Keratinocyte (primary cell): ENCODE measurements at regions not wholly inside any gene's neighbourhood (a gene's known extent, or its start where the extent isn't known, plus 50 kb on each side); places are given as distances from the start of the nearest gene placed in this dataset.
"Not testable (repeated sequence)": the region's sequence is repeated elsewhere in the genome, so short reads cannot be mapped to it uniquely, and the experiment has no call there.

Experiments used
- DNase-seq: peaks from one replicate; pipeline ENCODE4 v3.0.0-alpha.2; 2011; ENCODE audit warnings: low read depth, missing footprints, low spot score
- FAIRE-seq: peaks from 2 replicates; lab custom pipeline; 2011; peaks lifted over from hg19 to GRCh38; lab: Jason Lieb, UNC
- H2AFZ ChIP-seq: 2 replicates; pipeline ENCODE4 v1.6.0; 2012; ENCODE audit warnings: low read length, control low read depth, inconsistent platforms; ENCODE audit not compliant: control insufficient read depth
- H3K27ac ChIP-seq: 2 replicates; pipeline ENCODE4 v1.5.1; 2011; ENCODE audit warnings: low read length; ENCODE audit not compliant: control insufficient read depth, insufficient read depth
- H3K27me3 ChIP-seq: 3 replicates; pipeline ENCODE4 v1.6.0; 2011; ENCODE audit warnings: low read length; ENCODE audit not compliant: control insufficient read depth, insufficient read depth; ENCODE audit errors: extremely low read depth
- H3K36me3 ChIP-seq, 2 experiments: 2 replicates in 1 of 2; 3 replicates in 1 of 2; pipeline ENCODE4 v1.5.1; 2011; ENCODE audit warnings: low read length in 2 of 2, mild to moderate bottlenecking in 1 of 2; ENCODE audit not compliant: control insufficient read depth in 2 of 2, insufficient read depth in 2 of 2; ENCODE audit errors: extremely low read depth in 1 of 2
- H3K4me1 ChIP-seq: 3 replicates; pipeline ENCODE4 v1.5.1; 2011; ENCODE audit warnings: low read length; ENCODE audit not compliant: control insufficient read depth, insufficient read depth; ENCODE audit errors: extremely low read depth
- H3K4me2 ChIP-seq: 3 replicates; pipeline ENCODE4 v1.6.0; 2011; ENCODE audit warnings: low read depth, low read length; ENCODE audit not compliant: control insufficient read depth, insufficient read depth; ENCODE audit errors: extremely low read depth
- H3K4me3 ChIP-seq, 3 experiments: fragments of 200-600 bp in 1 of 3; sonication (generic) in 1 of 3; 2 replicates in 2 of 3; 3 replicates in 1 of 3; pipeline ENCODE4 v1.5.1; 2011 to 2016; ENCODE audit warnings: low read length in 3 of 3, mild to moderate bottlenecking in 3 of 3, control low read depth in 2 of 3, inconsistent platforms in 1 of 3, low read depth in 1 of 3, mixed read lengths in 1 of 3, mixed run types in 1 of 3, moderate library complexity in 1 of 3; ENCODE audit not compliant: control insufficient read depth in 2 of 3, insufficient read depth in 2 of 3; ENCODE audit errors: extremely low read depth in 1 of 3
- H3K79me2 ChIP-seq: 2 replicates; pipeline ENCODE4 v1.6.0; 2012; ENCODE audit warnings: low read length; ENCODE audit not compliant: control insufficient read depth, insufficient read depth
- H3K9ac ChIP-seq: 3 replicates; pipeline ENCODE4 v1.6.0; 2011; ENCODE audit warnings: low read length; ENCODE audit not compliant: control insufficient read depth, insufficient read depth; ENCODE audit errors: extremely low read depth
- H3K9me1 ChIP-seq: 3 replicates; pipeline ENCODE4 v1.6.0; 2011; ENCODE audit warnings: low read length; ENCODE audit not compliant: control insufficient read depth, insufficient read depth; ENCODE audit errors: extremely low read depth
- H3K9me3 ChIP-seq: 2 replicates; pipeline ENCODE4 v1.5.1; 2012; ENCODE audit warnings: low read depth, low read length; ENCODE audit not compliant: control insufficient read depth
- H4K20me1 ChIP-seq: 3 replicates; pipeline ENCODE4 v1.6.0; 2011; ENCODE audit warnings: low read length; ENCODE audit not compliant: control insufficient read depth, insufficient read depth; ENCODE audit errors: extremely low read depth
- CTCF ChIP-seq, 3 experiments: IDR thresholded peaks in 1 of 3; conservative IDR thresholded peaks in 1 of 3; optimal IDR thresholded peaks in 1 of 3; 2 replicates in 2 of 3; 3 replicates in 1 of 3; pipeline versions ENCODE3 to v1.5.1; 2011; ENCODE audit warnings: low read length in 3 of 3, mild to moderate bottlenecking in 3 of 3, moderate library complexity in 2 of 3, control low read depth in 1 of 3, inconsistent platforms in 1 of 3; ENCODE audit not compliant: insufficient read depth in 2 of 3; ENCODE audit errors: extremely low read depth in 1 of 3
- EZH2 ChIP-seq: IDR thresholded peaks from one replicate; pipeline ENCODE4 v1.6.1; 2012; ENCODE audit warnings: inconsistent platforms, mild to moderate bottlenecking, low read length, moderate library complexity
- dilution Hi-C: fragments of 300-500 bp; cut with MboI; formaldehyde crosslinking; loops from one replicate; pipeline ENCODE4 v1.7.0; 2020; ENCODE audit warnings: low sequenced_read_pairs; ENCODE audit not compliant: extremely low pct_ligation_motif_present

- TF ChIP-seq CTCF (optimal IDR thresholded peaks at IDR 0.05 in 1 of 3, IDR thresholded peaks at IDR 0.05 in 1 of 3, conservative IDR thresholded peaks at IDR 0.05 in 1 of 3; ENCODE audit: extremely low read depth in 1 of 3, insufficient read depth in 2 of 3, low read length in 3 of 3) (peak in 2 of 3 experiments; percentile 31 to 62), EZH2 (no peak)
- Histone ChIP-seq H3K4me3 (no peak overlapping the region), H3K27ac (peak overlapping the region; percentile 43), H3K36me3 (no peaks in the 10 kb centered on the region), H3K27me3 (no peaks in the 10 kb centered on the region), H3K9ac (no peak overlapping the region), H3K79me2 (no peaks in the 10 kb centered on the region), H3K9me1 (no peaks in the 10 kb centered on the region), H3K4me1 (peaks cover 12% of the 10 kb centered on the region), H3K9me3 (no peaks in the 10 kb centered on the region), H3K4me2 (peak overlapping the region; percentile 45), H4K20me1 (no peaks in the 10 kb centered on the region), H2AFZ (peak overlapping the region; percentile 74)
- FAIRE-seq (peak; percentile 23), DNase-seq (no peak)
- dilution Hi-C loops: no loop called here
These were observed 1133.2 kb upstream of the TMEM132C start for GRCh38 chr12:127133675-127134335.

GRCh38 chr12:127140864-127141484, 1126.0 kb upstream of the TMEM132C start:
- H3K79me2 ChIP-seq, H3K4me2 ChIP-seq, H3K36me3 ChIP-seq, H3K27ac ChIP-seq, H4K20me1 ChIP-seq, dilution Hi-C loops, H2AFZ ChIP-seq, FAIRE-seq, H3K9ac ChIP-seq, H3K9me1 ChIP-seq, DNase-seq, H3K4me1 ChIP-seq, H3K4me3 ChIP-seq, H3K27me3 ChIP-seq, H3K9me3 ChIP-seq: not testable (repeated sequence)
